DMS114 treated with DMSO at 0.1 percent for 48 hours (cell line): ENCODE measurements at regions not wholly inside any gene's neighbourhood (a gene's known extent, or its start where the extent isn't known, plus 50 kb on each side); places are given as distances from the start of the nearest gene placed in this dataset.

Experiments used
- DNase-seq: peaks from one replicate; lab custom pipeline; 2025; ENCODE audit not compliant: unreplicated experiment; lab: John Stamatoyannopoulos, UW

- DNase-seq: no peak
Measured at GRCh38 chr3:39748002-39748401, 61.4 kb upstream of the MYRIP start.

- DNase-seq: no peak
Measured at GRCh38 chr3:39748763-39749162, 60.6 kb upstream of the MYRIP start.

GRCh38 chr3:39750712-39751111 is 58.7 kb upstream of the MYRIP start:
- DNase-seq: no peak

- DNase-seq: no peak
Measured at GRCh38 chr3:39751286-39751685, 58.1 kb upstream of the MYRIP start.

GRCh38 chr3:39752019-39752637 is 57.3 kb upstream of the MYRIP start:
- DNase-seq: no peak

GRCh38 chr3:39752751-39753150 is 56.7 kb upstream of the MYRIP start:
- DNase-seq: no peak

GRCh38 chr3:39753391-39753790 is 56.0 kb upstream of the MYRIP start:
- no peak for DNase-seq

GRCh38 chr3:39754549-39754948 is 54.9 kb upstream of the MYRIP start:
- no peak for DNase-seq

GRCh38 chr3:39755100-39755499 is 54.3 kb upstream of the MYRIP start:
- no peak for DNase-seq

- DNase-seq: no peak
Measured at GRCh38 chr3:39757307-39757706, 52.1 kb upstream of the MYRIP start.
